ENCODE measurements at regions not wholly inside any gene's neighbourhood (a gene's known extent, or its start where the extent isn't known, plus 50 kb on each side); places are given as distances from the start of the nearest gene placed in this dataset.
A peak's percentile ranks its signal among the peaks of the same experiment; 100 is the strongest.

- H3K9me3 ChIP-seq (ENCODE audit: insufficient read depth, low read length) = peaks cover 7% of the 10 kb centered on the region; the same call in 1 of the 2 replicates
- no peaks in the 10 kb centered on the region for H3K4me1 ChIP-seq (ENCODE audit: low read length)
- no peaks in the 10 kb centered on the region for H4K20me1 ChIP-seq (ENCODE audit: insufficient read depth, low read length)
- no peak overlapping the region for H3K9ac ChIP-seq (ENCODE audit: low read length)
- no peak overlapping the region for H3K4me2 ChIP-seq (ENCODE audit: low read length)
- H3K36me3 ChIP-seq (replicated peaks; ENCODE audit: low read depth, low read length) = no peaks in the 10 kb centered on the region
- H3K4me3 ChIP-seq (ENCODE audit: low read length) = no peak overlapping the region
- no peak for TF ChIP-seq EZH2phosphoT487 (IDR thresholded peaks at IDR 0.05; ENCODE audit: low read depth)
- TF ChIP-seq CTCF (IDR thresholded peaks at IDR 0.05; ENCODE audit: low read depth, low read length) = no peak
- H3K79me2 ChIP-seq (ENCODE audit: low read length) = no peaks in the 10 kb centered on the region
- no peaks in the 10 kb centered on the region for H3K27me3 ChIP-seq (ENCODE audit: low read depth, low read length)
- H2AFZ ChIP-seq (ENCODE audit: low read depth, low read length) = peak overlapping the region; percentile 33; the same call in 1 of the 2 replicates
- no peak overlapping the region for H3K27ac ChIP-seq (ENCODE audit: low read length)
Observed at GRCh38 chr18:66066191-66066590, 315.4 kb downstream of the CDH7 start.

GRCh38 chr18:66048406-66048805 is 297.6 kb downstream of the CDH7 start:
- Histone ChIP-seq H3K4me2 (ENCODE audit: low read length) (no peak overlapping the region), H3K9me3 (ENCODE audit: insufficient read depth, low read length) (no peaks in the 10 kb centered on the region), H3K36me3 (replicated peaks; ENCODE audit: low read depth, low read length) (no peaks in the 10 kb centered on the region), H3K79me2 (ENCODE audit: low read length) (no peaks in the 10 kb centered on the region), H4K20me1 (ENCODE audit: insufficient read depth, low read length) (no peaks in the 10 kb centered on the region), H3K27me3 (ENCODE audit: low read depth, low read length) (no peaks in the 10 kb centered on the region), H2AFZ (ENCODE audit: low read depth, low read length) (no peak overlapping the region), H3K27ac (ENCODE audit: low read length) (no peak overlapping the region), H3K4me1 (ENCODE audit: low read length) (peaks cover 34% of the 10 kb centered on the region), H3K4me3 (ENCODE audit: low read length) (no peak overlapping the region), H3K9ac (ENCODE audit: low read length) (no peak overlapping the region)
- TF ChIP-seq CTCF (IDR thresholded peaks at IDR 0.05; ENCODE audit: low read depth, low read length) (no peak), EZH2phosphoT487 (IDR thresholded peaks at IDR 0.05; ENCODE audit: low read depth) (no peak)

- Histone ChIP-seq H3K9ac (ENCODE audit: low read length) (peak overlapping the region; percentile 34), H3K4me1 (ENCODE audit: low read length) (peaks cover 34% of the 10 kb centered on the region), H3K4me2 (ENCODE audit: low read length) (peak overlapping the region; percentile 69), H4K20me1 (ENCODE audit: insufficient read depth, low read length) (no peaks in the 10 kb centered on the region), H3K4me3 (ENCODE audit: low read length) (peak overlapping the region; percentile 37), H3K36me3 (replicated peaks; ENCODE audit: low read depth, low read length) (no peaks in the 10 kb centered on the region), H3K9me3 (ENCODE audit: insufficient read depth, low read length) (no peaks in the 10 kb centered on the region), H3K27me3 (ENCODE audit: low read depth, low read length) (no peaks in the 10 kb centered on the region), H3K79me2 (ENCODE audit: low read length) (no peaks in the 10 kb centered on the region), H3K27ac (ENCODE audit: low read length) (peak overlapping the region; percentile 59), H2AFZ (ENCODE audit: low read depth, low read length) (peak overlapping the region; percentile 85)
- no peak for TF ChIP-seq EZH2phosphoT487 (IDR thresholded peaks at IDR 0.05; ENCODE audit: low read depth)
- peak; percentile 84 for TF ChIP-seq CTCF (IDR thresholded peaks at IDR 0.05; ENCODE audit: low read depth, low read length)
Observed at GRCh38 chr18:66046032-66046602, 295.3 kb downstream of the CDH7 start.

- Histone ChIP-seq H3K4me3 (ENCODE audit: low read length) (no peak overlapping the region), H3K9ac (ENCODE audit: low read length) (no peak overlapping the region), H3K27ac (ENCODE audit: low read length) (no peak overlapping the region), H3K27me3 (ENCODE audit: low read depth, low read length) (no peaks in the 10 kb centered on the region), H2AFZ (ENCODE audit: low read depth, low read length) (no peak overlapping the region), H3K79me2 (ENCODE audit: low read length) (no peaks in the 10 kb centered on the region), H3K9me3 (ENCODE audit: insufficient read depth, low read length) (0 out of 2 replicates have a peak, but pooled peaks cover 2% of the 10 kb centered on the region), H3K4me2 (ENCODE audit: low read length) (no peak overlapping the region), H4K20me1 (ENCODE audit: insufficient read depth, low read length) (no peaks in the 10 kb centered on the region), H3K4me1 (ENCODE audit: low read length) (peaks cover 34% of the 10 kb centered on the region), H3K36me3 (replicated peaks; ENCODE audit: low read depth, low read length) (no peaks in the 10 kb centered on the region)
- no peak for TF ChIP-seq EZH2phosphoT487 (IDR thresholded peaks at IDR 0.05; ENCODE audit: low read depth)
Observed at GRCh38 chr18:66043009-66043408, 292.2 kb downstream of the CDH7 start.

Data from OCI-LY3 (cell line).